Fibroblast of lung (primary cell): ENCODE measurements at regions not wholly inside any gene's neighbourhood (a gene's known extent, or its start where the extent isn't known, plus 50 kb on each side); places are given as distances from the start of the nearest gene placed in this dataset.
A peak's percentile ranks its signal among the peaks of the same experiment; 100 is the strongest.

ENCODE experiments used
- EZH2 ChIP-seq: IDR thresholded peaks from 2 replicates; pipeline ENCODE4 v1.5.1; 2012; ENCODE audit warnings: low read length, control low read depth, mild to moderate bottlenecking; ENCODE audit errors: missing control alignments
- TF ChIP-seq, protein P1 (sequence below), 2 donors: IDR thresholded peaks in 1 of 2; conservative IDR thresholded peaks in 1 of 2; 1 replicate in 1 of 2; 2 replicates in 1 of 2; pipeline ENCODE4 v1.5.1; 2011 to 2012; ENCODE audit warnings: low read length in 2 of 2, control low read depth in 1 of 2, inconsistent platforms in 1 of 2, low read depth in 1 of 2, mild to moderate bottlenecking in 1 of 2

DNA sequence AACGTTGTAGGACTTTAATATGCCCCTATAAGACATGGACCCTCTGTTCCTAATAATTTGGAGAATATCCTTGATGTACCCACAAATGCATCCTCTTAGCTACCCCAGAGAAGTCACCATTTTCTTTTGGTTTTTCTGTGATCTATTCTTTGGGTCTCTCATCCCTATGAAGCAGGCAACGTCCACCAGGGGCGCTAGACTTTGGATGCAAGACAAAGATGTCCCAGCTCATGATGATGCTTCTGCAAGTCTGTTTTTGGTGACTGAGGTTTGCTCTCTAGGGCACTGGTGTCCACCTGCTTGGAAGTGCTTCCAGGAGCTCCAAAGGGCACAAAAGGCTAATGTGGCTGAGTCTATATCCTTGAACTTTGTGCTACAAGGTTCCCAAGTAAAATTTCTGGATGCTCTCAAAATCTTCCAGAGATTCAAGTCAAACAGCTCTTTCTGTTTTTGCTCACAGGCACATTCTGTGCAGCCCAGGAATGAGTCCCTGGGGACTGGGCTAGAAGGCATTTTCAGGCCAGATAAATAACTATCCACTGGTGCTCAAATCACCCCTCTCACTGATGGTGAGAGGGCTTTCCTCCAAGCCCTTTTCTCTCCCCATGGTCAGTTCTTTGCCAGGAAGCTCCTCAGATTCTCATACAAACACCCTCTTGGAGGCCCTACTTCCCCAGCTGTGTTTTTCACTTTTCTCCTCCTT, 166.4 kb downstream of the C7orf25 start:
- TF ChIP-seq, protein P1, sequence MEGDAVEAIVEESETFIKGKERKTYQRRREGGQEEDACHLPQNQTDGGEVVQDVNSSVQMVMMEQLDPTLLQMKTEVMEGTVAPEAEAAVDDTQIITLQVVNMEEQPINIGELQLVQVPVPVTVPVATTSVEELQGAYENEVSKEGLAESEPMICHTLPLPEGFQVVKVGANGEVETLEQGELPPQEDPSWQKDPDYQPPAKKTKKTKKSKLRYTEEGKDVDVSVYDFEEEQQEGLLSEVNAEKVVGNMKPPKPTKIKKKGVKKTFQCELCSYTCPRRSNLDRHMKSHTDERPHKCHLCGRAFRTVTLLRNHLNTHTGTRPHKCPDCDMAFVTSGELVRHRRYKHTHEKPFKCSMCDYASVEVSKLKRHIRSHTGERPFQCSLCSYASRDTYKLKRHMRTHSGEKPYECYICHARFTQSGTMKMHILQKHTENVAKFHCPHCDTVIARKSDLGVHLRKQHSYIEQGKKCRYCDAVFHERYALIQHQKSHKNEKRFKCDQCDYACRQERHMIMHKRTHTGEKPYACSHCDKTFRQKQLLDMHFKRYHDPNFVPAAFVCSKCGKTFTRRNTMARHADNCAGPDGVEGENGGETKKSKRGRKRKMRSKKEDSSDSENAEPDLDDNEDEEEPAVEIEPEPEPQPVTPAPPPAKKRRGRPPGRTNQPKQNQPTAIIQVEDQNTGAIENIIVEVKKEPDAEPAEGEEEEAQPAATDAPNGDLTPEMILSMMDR (conservative IDR thresholded peaks at IDR 0.05 in 1 of 2, IDR thresholded peaks at IDR 0.05 in 1 of 2; ENCODE audit: low read depth in 1 of 2, low read length in 2 of 2) = peak; percentile 52 to 66
- no peak for TF ChIP-seq EZH2
